ENCODE measurements at regions not wholly inside any gene's neighbourhood (a gene's known extent, or its start where the extent isn't known, plus 50 kb on each side); places are given as distances from the start of the nearest gene placed in this dataset.

DNA sequence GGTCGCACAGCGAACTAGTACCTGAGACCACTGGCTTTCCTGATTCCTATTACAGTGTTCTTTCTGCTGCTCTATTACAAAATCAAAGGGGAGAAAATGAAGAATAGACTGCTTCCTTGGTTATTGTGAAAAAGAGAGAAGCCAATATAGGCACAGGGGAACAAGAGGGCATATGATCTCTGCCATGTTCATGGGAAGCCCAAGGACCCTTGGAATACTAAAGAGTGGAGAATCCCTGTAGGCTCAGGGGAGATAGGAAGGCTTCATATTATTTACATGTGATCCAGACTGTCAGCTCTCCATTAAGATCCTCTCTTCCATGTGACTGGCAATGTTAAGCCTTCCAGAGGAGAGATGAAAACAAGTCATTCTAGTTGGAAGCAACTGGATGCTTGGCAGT lies 135.7 kb upstream of the MYCN start:
- TF ChIP-seq, protein P1, sequence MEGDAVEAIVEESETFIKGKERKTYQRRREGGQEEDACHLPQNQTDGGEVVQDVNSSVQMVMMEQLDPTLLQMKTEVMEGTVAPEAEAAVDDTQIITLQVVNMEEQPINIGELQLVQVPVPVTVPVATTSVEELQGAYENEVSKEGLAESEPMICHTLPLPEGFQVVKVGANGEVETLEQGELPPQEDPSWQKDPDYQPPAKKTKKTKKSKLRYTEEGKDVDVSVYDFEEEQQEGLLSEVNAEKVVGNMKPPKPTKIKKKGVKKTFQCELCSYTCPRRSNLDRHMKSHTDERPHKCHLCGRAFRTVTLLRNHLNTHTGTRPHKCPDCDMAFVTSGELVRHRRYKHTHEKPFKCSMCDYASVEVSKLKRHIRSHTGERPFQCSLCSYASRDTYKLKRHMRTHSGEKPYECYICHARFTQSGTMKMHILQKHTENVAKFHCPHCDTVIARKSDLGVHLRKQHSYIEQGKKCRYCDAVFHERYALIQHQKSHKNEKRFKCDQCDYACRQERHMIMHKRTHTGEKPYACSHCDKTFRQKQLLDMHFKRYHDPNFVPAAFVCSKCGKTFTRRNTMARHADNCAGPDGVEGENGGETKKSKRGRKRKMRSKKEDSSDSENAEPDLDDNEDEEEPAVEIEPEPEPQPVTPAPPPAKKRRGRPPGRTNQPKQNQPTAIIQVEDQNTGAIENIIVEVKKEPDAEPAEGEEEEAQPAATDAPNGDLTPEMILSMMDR (IDR thresholded peaks at IDR 0.05; ENCODE audit: extremely low read depth, missing control alignments), result no peak
- DNase-seq (ENCODE audit: low spot score), result no peak

- TF ChIP-seq, protein P1 (IDR thresholded peaks at IDR 0.05; ENCODE audit: extremely low read depth, missing control alignments), result no peak
- no peak for DNase-seq (ENCODE audit: low spot score)
Measured at GRCh38 chr2:15805206-15805605, 135.1 kb upstream of the MYCN start.

- TF ChIP-seq, protein P1 (IDR thresholded peaks at IDR 0.05; ENCODE audit: extremely low read depth, missing control alignments), result no peak
- DNase-seq (ENCODE audit: low spot score), result no peak
Measured at GRCh38 chr2:15805772-15806171, 134.6 kb upstream of the MYCN start.

GRCh38 chr2:15806801-15807417 lies 133.4 kb upstream of the MYCN start:
- TF ChIP-seq, protein P1 (IDR thresholded peaks at IDR 0.05; ENCODE audit: extremely low read depth, missing control alignments), result no peak

DNA sequence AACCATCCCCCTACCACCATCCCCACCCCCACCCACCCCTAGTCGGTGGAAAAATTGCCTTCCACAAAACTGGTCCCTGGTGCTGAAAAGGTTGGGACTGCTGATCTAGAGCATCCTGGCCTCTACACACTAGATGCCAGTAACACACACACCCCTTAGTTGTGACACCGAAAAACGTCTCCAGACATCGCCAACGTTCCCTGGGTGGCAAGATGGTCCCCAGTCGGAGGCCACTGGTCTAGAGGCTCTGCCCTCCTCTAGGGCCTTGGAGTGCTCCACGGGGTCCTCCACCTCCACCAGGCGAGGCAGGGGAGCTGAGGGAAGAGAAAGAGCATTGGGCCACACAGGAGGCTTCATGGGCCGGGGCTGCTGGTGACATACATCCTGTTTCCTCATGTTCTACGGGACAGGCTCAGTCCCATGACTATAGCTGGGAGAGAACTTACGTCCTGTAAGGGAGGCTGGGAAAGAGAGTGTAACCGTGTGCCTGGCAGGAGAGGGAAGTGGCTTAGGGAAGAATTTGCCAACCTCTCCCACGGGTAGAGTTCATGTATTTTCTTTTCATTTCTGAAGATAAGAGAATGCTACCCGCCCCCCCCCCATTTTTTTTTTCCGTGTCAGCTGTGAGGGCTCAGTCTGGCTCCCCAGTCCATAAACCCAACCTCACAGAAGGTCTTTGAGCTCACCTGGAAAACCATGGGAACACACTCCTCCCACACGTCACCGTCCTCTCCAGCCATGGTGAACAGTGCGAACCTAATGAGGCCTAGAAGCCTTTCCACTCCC lies 132.7 kb upstream of the MYCN start:
- TF ChIP-seq, protein P1 (IDR thresholded peaks at IDR 0.05; ENCODE audit: extremely low read depth, missing control alignments), result no peak

More at GRCh38 chr2:15806801-15807417, 133.4 kb upstream of the MYCN start:
- no peak for DNase-seq (ENCODE audit: low spot score)

DNA sequence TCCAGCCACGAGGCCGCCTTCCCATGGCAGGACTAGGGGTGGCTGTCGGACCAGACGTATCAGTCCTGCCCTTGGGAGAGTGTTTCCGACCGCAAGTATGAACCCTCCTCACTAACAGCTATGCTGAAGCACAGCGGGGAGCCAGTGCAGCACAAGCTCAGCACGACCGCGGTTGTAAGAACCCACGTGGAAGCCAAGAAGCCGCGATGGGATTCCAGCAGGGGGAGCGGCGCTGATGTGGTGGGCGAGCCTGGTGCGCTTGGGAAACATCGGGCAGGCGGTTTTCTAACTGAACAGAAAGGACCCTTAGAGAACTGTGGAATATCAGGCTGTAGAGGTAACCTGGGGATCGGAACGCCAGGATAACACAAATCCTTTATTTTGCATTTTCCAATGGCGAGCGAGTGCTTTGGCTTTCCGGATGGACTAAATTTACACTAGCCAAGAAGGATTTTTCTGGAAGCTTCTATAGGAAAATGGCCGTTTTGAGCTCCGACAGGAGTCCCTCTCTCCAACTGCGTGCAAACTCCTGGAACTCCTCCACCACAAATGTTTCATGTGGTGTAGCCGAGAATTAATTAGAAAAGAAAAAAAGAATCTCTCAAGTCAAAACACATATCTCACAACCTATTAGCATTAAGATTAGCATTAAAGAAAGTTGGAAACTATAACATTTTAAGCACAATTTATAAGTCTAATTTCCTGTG lies 132.0 kb upstream of the MYCN start:
- TF ChIP-seq, protein P1 (IDR thresholded peaks at IDR 0.05; ENCODE audit: extremely low read depth, missing control alignments), result no peak
- DNase-seq (ENCODE audit: low spot score), result no peak

More for the DNA sequence above, 132.7 kb upstream of the MYCN start:
- no peak for DNase-seq (ENCODE audit: low spot score)

- TF ChIP-seq, protein P1 (IDR thresholded peaks at IDR 0.05; ENCODE audit: extremely low read depth, missing control alignments), result no peak
- no peak for DNase-seq (ENCODE audit: low spot score)
Measured at GRCh38 chr2:15808944-15809343, 131.4 kb upstream of the MYCN start.
